GM18505 (cell line): ENCODE measurements at regions not wholly inside any gene's neighbourhood (a gene's known extent, or its start where the extent isn't known, plus 50 kb on each side); places are given as distances from the start of the nearest gene placed in this dataset.

Experiments
- ATAC-seq: cut with Tn5 transposase; IDR thresholded peaks from one replicate; pipeline ENCODE4 v1.9.1; 2021; ENCODE audit not compliant: unreplicated experiment
- POLR2A ChIP-seq: IDR thresholded peaks from 4 replicates; pipeline ENCODE4 v1.6.1; 2011; ENCODE audit warnings: borderline replicate concordance; ENCODE audit not compliant: insufficient read depth, insufficient read length; ENCODE audit errors: extremely low read depth

- no peak for ATAC-seq
- no peak for TF ChIP-seq POLR2A
Measured at GRCh38 chr10:53123311-53123710, 350.7 kb upstream of the MBL2 start.

DNA sequence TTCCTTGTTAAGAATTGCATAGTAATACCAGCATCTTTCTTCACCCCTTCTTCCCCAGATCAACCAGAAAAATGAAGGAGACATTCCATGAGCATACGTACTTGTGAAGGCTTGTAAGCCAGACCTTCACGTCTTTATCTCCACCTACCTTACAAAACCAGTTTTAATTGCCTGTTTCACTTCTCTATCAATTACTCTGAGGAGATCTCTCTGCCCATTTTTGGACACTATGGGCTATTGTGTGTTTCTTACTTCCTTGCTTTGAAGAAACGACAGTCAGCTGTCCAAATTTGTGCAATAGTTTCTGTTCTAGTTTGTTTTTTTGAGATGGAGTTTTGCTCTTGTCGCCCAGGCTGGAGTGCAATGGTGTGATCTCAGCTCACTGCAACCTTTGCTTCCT lies 349.7 kb upstream of the MBL2 start:
- no peak for TF ChIP-seq POLR2A
- no peak for ATAC-seq

- no peak for ATAC-seq
- TF ChIP-seq POLR2A = no peak
Measured at GRCh38 chr10:53115660-53116059, 343.1 kb upstream of the MBL2 start.

- no peak for ATAC-seq
- TF ChIP-seq POLR2A = no peak
Measured at GRCh38 chr10:53111529-53111928, 338.9 kb upstream of the MBL2 start.

DNA sequence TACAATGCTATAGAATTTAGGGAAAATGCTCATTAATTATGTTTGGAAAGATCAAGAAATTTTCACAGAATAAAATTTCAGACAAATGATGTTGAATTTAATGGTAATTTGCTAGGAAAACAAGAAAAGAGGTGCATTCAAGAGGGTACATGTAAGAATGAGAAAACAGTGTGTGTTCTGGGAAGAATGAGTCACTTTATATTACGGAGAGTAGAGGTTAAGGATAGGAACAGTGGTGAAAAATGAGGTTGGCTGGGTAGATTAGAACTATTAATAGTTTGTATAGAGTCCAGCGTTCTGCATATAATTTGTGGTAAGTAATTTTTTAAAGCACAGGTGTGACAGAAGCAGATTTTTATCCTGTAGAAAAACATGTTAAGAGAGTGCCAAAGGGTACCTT lies 336.7 kb upstream of the MBL2 start:
- TF ChIP-seq POLR2A = no peak
- ATAC-seq = no peak

DNA sequence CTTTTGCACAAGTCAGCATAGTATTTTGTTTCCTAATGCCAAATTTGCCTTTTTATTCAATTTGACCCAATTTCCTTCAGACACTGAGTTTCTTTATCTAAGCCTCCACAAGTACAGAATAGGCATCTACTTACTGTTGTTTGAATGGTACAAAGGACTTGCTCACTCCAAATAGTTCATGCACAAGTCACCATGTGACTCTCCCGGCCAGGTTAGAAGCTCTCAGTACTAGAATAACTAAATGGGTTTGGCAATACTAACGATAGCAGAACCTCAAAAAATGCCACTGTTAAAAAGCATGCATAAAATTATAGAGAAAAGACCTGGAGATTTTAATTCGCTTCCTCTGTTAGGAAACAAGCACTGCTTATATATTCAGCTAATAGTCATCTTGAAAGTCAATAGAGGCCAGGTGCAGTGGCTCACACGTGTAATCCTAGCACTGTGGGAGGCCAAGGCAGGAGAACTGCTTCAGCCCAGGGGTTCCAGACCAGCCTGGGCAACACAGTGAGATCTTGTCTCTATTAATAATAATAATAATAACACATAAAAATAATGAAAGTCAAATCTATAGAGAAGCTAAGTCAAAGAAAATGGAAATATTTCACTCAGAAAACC lies 335.8 kb upstream of the MBL2 start:
- no peak for ATAC-seq
- TF ChIP-seq POLR2A = no peak

DNA sequence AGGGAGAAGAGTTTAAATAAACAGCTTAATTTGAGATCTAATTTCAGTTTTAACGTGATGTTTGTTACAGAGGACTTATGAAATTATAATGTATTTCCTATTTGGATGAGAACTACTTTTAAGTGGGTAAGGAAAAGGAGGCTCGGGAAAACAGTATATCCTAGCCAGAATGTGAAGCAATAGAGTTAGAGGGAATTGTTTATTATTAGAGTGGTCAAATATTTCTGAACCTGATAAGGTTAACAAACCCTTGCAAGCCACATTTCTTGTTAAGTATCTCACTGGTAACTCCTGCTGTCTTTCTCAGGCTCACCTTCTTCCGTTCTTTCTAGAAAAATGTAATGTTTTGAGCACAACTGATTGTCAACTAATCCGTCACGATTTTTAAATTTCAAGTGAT lies 335.1 kb upstream of the MBL2 start:
- no peak for TF ChIP-seq POLR2A
- ATAC-seq = no peak

GRCh38 chr10:53102424-53102823 lies 329.8 kb upstream of the MBL2 start:
- no peak for TF ChIP-seq POLR2A
- no peak for ATAC-seq

GRCh38 chr10:53093878-53094277 lies 321.3 kb upstream of the MBL2 start:
- ATAC-seq = no peak
- TF ChIP-seq POLR2A = no peak

DNA sequence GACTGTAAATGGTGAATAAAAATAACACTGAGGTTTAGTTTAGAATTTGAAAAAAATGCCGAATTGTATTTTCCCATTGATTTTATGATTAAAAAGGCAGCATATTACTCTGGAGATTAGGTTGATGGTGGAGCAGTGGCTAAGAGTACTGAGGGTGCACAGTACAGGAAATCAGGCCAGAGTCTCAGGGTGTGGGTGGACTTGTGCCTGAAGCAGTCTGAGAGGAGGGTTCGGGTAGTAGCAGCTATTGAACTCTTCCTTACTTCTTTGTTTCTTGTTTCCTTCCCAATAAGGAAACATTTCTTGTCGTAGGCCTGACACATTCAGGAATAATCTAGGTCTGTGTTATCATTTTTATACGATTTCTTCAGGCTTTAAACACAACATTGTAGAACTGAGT lies 319.0 kb upstream of the MBL2 start:
- TF ChIP-seq POLR2A = no peak
- ATAC-seq = no peak

- ATAC-seq = no peak
Measured at GRCh38 chr10:53088961-53089360, 316.4 kb upstream of the MBL2 start.

GRCh38 chr10:53079283-53079682 lies 306.7 kb upstream of the MBL2 start:
- ATAC-seq = no peak
- no peak for TF ChIP-seq POLR2A

More at GRCh38 chr10:53088961-53089360, 316.4 kb upstream of the MBL2 start:
- TF ChIP-seq POLR2A = no peak

GRCh38 chr10:53076948-53077347 lies 304.4 kb upstream of the MBL2 start:
- no peak for ATAC-seq
- no peak for TF ChIP-seq POLR2A

- no peak for TF ChIP-seq POLR2A
- ATAC-seq = no peak
Measured at GRCh38 chr10:53075469-53075868, 302.9 kb upstream of the MBL2 start.

DNA sequence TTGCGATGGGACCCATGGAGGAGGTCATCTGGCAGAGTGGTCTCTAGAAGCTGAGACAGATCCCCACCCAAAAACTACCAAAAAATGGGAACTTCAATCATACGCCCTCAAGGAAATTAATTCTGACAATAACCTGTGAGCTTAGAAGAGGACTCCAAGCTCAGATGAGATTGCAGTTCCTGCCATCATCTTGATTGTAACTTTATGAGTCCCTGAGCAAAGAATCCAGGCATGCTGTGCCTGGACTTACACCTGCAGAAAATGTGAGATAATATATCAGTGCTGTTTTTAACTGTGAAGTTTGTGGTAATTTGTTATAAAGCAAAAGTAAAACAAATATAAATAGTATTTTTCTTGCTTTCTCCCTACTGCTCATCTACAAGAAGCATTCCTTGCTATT lies 299.6 kb upstream of the MBL2 start:
- no peak for ATAC-seq
- TF ChIP-seq POLR2A = no peak
